Keratinocyte (primary cell): ENCODE measurements at regions not wholly inside any gene's neighbourhood (a gene's known extent, or its start where the extent isn't known, plus 50 kb on each side); places are given as distances from the start of the nearest gene placed in this dataset.

Experiments used
- DNase-seq: peaks from one replicate; pipeline ENCODE4 v3.0.0-alpha.2; 2011; ENCODE audit warnings: low read depth, missing footprints, low spot score
- FAIRE-seq: peaks from 2 replicates; lab custom pipeline; 2011; peaks lifted over from hg19 to GRCh38; lab: Jason Lieb, UNC
- H2AFZ ChIP-seq: 2 replicates; pipeline ENCODE4 v1.6.0; 2012; ENCODE audit warnings: low read length, control low read depth, inconsistent platforms; ENCODE audit not compliant: control insufficient read depth
- H3K27ac ChIP-seq: 2 replicates; pipeline ENCODE4 v1.5.1; 2011; ENCODE audit warnings: low read length; ENCODE audit not compliant: control insufficient read depth, insufficient read depth
- H3K27me3 ChIP-seq: 3 replicates; pipeline ENCODE4 v1.6.0; 2011; ENCODE audit warnings: low read length; ENCODE audit not compliant: control insufficient read depth, insufficient read depth; ENCODE audit errors: extremely low read depth
- H3K36me3 ChIP-seq, 2 experiments: 2 replicates in 1 of 2; 3 replicates in 1 of 2; pipeline ENCODE4 v1.5.1; 2011; ENCODE audit warnings: low read length in 2 of 2, mild to moderate bottlenecking in 1 of 2; ENCODE audit not compliant: control insufficient read depth in 2 of 2, insufficient read depth in 2 of 2; ENCODE audit errors: extremely low read depth in 1 of 2
- H3K4me1 ChIP-seq: 3 replicates; pipeline ENCODE4 v1.5.1; 2011; ENCODE audit warnings: low read length; ENCODE audit not compliant: control insufficient read depth, insufficient read depth; ENCODE audit errors: extremely low read depth
- H3K4me2 ChIP-seq: 3 replicates; pipeline ENCODE4 v1.6.0; 2011; ENCODE audit warnings: low read depth, low read length; ENCODE audit not compliant: control insufficient read depth, insufficient read depth; ENCODE audit errors: extremely low read depth
- H3K4me3 ChIP-seq, 3 experiments: fragments of 200-600 bp in 1 of 3; sonication (generic) in 1 of 3; 2 replicates in 2 of 3; 3 replicates in 1 of 3; pipeline ENCODE4 v1.5.1; 2011 to 2016; ENCODE audit warnings: low read length in 3 of 3, mild to moderate bottlenecking in 3 of 3, control low read depth in 2 of 3, inconsistent platforms in 1 of 3, low read depth in 1 of 3, mixed read lengths in 1 of 3, mixed run types in 1 of 3, moderate library complexity in 1 of 3; ENCODE audit not compliant: control insufficient read depth in 2 of 3, insufficient read depth in 2 of 3; ENCODE audit errors: extremely low read depth in 1 of 3
- H3K79me2 ChIP-seq: 2 replicates; pipeline ENCODE4 v1.6.0; 2012; ENCODE audit warnings: low read length; ENCODE audit not compliant: control insufficient read depth, insufficient read depth
- H3K9ac ChIP-seq: 3 replicates; pipeline ENCODE4 v1.6.0; 2011; ENCODE audit warnings: low read length; ENCODE audit not compliant: control insufficient read depth, insufficient read depth; ENCODE audit errors: extremely low read depth
- H3K9me1 ChIP-seq: 3 replicates; pipeline ENCODE4 v1.6.0; 2011; ENCODE audit warnings: low read length; ENCODE audit not compliant: control insufficient read depth, insufficient read depth; ENCODE audit errors: extremely low read depth
- H3K9me3 ChIP-seq: 2 replicates; pipeline ENCODE4 v1.5.1; 2012; ENCODE audit warnings: low read depth, low read length; ENCODE audit not compliant: control insufficient read depth
- H4K20me1 ChIP-seq: 3 replicates; pipeline ENCODE4 v1.6.0; 2011; ENCODE audit warnings: low read length; ENCODE audit not compliant: control insufficient read depth, insufficient read depth; ENCODE audit errors: extremely low read depth
- EZH2 ChIP-seq: IDR thresholded peaks from one replicate; pipeline ENCODE4 v1.6.1; 2012; ENCODE audit warnings: inconsistent platforms, mild to moderate bottlenecking, low read length, moderate library complexity
- dilution Hi-C: fragments of 300-500 bp; cut with MboI; formaldehyde crosslinking; loops from one replicate; pipeline ENCODE4 v1.7.0; 2020; ENCODE audit warnings: low sequenced_read_pairs; ENCODE audit not compliant: extremely low pct_ligation_motif_present
- TF ChIP-seq, protein P1 (sequence below), 3 experiments: IDR thresholded peaks in 1 of 3; conservative IDR thresholded peaks in 1 of 3; optimal IDR thresholded peaks in 1 of 3; 2 replicates in 2 of 3; 3 replicates in 1 of 3; pipeline versions ENCODE3 to v1.5.1; 2011; ENCODE audit warnings: low read length in 3 of 3, mild to moderate bottlenecking in 3 of 3, moderate library complexity in 2 of 3, control low read depth in 1 of 3, inconsistent platforms in 1 of 3; ENCODE audit not compliant: insufficient read depth in 2 of 3; ENCODE audit errors: extremely low read depth in 1 of 3

DNA sequence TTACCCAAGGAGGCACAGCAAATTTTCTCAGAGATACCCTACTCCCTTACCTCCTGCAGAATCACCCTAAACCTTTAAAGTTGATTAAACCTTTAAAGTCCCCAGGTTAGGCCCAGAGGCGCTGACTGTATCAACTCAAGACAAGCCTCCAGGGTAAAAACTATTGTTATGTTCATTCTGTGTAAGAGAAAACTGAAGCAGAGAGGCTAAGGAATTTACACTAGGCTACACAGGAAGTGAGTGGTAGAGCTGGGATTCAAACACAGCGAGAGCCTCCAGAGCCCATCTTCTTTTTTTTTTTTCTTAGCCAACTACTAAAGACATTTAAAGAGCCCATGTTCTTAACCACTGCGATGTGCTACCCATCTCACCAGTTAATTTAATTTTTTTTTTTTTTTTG lies 56.3 kb upstream of the GRK3 start:
- Histone ChIP-seq H3K4me2 (no peak overlapping the region), H3K27ac (no peak overlapping the region), H4K20me1 (no peaks in the 10 kb centered on the region), H3K27me3 (no peaks in the 10 kb centered on the region), H3K9me3 (no peaks in the 10 kb centered on the region), H3K9me1 (no peaks in the 10 kb centered on the region), H3K79me2 (no peaks in the 10 kb centered on the region), H3K9ac (no peak overlapping the region), H2AFZ (no peak overlapping the region), H3K4me1 (no peaks in the 10 kb centered on the region), H3K36me3 (no peaks in the 10 kb centered on the region), H3K4me3 (no peak overlapping the region)
- dilution Hi-C loops, result no loop called here
- FAIRE-seq (no peak), DNase-seq (no peak)
- TF ChIP-seq, protein P1, sequence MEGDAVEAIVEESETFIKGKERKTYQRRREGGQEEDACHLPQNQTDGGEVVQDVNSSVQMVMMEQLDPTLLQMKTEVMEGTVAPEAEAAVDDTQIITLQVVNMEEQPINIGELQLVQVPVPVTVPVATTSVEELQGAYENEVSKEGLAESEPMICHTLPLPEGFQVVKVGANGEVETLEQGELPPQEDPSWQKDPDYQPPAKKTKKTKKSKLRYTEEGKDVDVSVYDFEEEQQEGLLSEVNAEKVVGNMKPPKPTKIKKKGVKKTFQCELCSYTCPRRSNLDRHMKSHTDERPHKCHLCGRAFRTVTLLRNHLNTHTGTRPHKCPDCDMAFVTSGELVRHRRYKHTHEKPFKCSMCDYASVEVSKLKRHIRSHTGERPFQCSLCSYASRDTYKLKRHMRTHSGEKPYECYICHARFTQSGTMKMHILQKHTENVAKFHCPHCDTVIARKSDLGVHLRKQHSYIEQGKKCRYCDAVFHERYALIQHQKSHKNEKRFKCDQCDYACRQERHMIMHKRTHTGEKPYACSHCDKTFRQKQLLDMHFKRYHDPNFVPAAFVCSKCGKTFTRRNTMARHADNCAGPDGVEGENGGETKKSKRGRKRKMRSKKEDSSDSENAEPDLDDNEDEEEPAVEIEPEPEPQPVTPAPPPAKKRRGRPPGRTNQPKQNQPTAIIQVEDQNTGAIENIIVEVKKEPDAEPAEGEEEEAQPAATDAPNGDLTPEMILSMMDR (optimal IDR thresholded peaks at IDR 0.05 in 1 of 3, IDR thresholded peaks at IDR 0.05 in 1 of 3, conservative IDR thresholded peaks at IDR 0.05 in 1 of 3; ENCODE audit: extremely low read depth in 1 of 3, insufficient read depth in 2 of 3, low read length in 3 of 3), result no peak
- no peak for TF ChIP-seq EZH2

GRCh38 chr22:25508761-25509321 lies 55.6 kb upstream of the GRK3 start:
- dilution Hi-C loops, result no loop called here
- TF ChIP-seq, protein P1 (optimal IDR thresholded peaks at IDR 0.05 in 1 of 3, IDR thresholded peaks at IDR 0.05 in 1 of 3, conservative IDR thresholded peaks at IDR 0.05 in 1 of 3; ENCODE audit: extremely low read depth in 1 of 3, insufficient read depth in 2 of 3, low read length in 3 of 3), result no peak
- no peak for TF ChIP-seq EZH2
- no peak overlapping the region for H3K4me3 ChIP-seq
- no peak overlapping the region for H3K9ac ChIP-seq
- H2AFZ ChIP-seq, result no peak overlapping the region
- no peaks in the 10 kb centered on the region for H4K20me1 ChIP-seq
- FAIRE-seq (no peak), DNase-seq (no peak)
- H3K4me2 ChIP-seq, result no peak overlapping the region
- H3K9me1 ChIP-seq, result no peaks in the 10 kb centered on the region
- H3K36me3 ChIP-seq, result no peaks in the 10 kb centered on the region
- H3K9me3 ChIP-seq, result no peaks in the 10 kb centered on the region
- no peaks in the 10 kb centered on the region for H3K4me1 ChIP-seq
- H3K27ac ChIP-seq, result no peak overlapping the region
- no peaks in the 10 kb centered on the region for H3K27me3 ChIP-seq
- H3K79me2 ChIP-seq, result no peaks in the 10 kb centered on the region
